ENCODE measurements at regions not wholly inside any gene's neighbourhood (a gene's known extent, or its start where the extent isn't known, plus 50 kb on each side); places are given as distances from the start of the nearest gene placed in this dataset.

- Histone ChIP-seq H3K27me3 (replicated peaks) (no peaks in the 10 kb centered on the region), H3K36me3 (replicated peaks) (no peaks in the 10 kb centered on the region), H3K27ac (no peak overlapping the region), H3K4me3 (ENCODE audit: low read depth, low read length) (no peak overlapping the region)
- DNase-seq = no peak
- in situ Hi-C loops (cut with HindIII; ENCODE audit: low pct_ligation_motif_present, low sequenced_read_pairs) = no loop called here
- TF ChIP-seq CTCF (IDR thresholded peaks at IDR 0.05; ENCODE audit: low read depth, low read length, missing control alignments) = no peak
These were observed 371.4 kb upstream of the CDH18 start for GRCh38 chr5:20359377-20359776.

GRCh38 chr5:20353499-20353898 lies 365.5 kb upstream of the CDH18 start:
- Histone ChIP-seq H3K27me3 (replicated peaks) (no peaks in the 10 kb centered on the region), H3K27ac (no peak overlapping the region), H3K4me3 (ENCODE audit: low read depth, low read length) (no peak overlapping the region), H3K36me3 (replicated peaks) (no peaks in the 10 kb centered on the region)
- in situ Hi-C loops (cut with HindIII; ENCODE audit: low pct_ligation_motif_present, low sequenced_read_pairs) = no loop called here
- TF ChIP-seq CTCF (IDR thresholded peaks at IDR 0.05; ENCODE audit: low read depth, low read length, missing control alignments) = no peak
- no peak for DNase-seq

GRCh38 chr5:20351849-20352248 lies 363.8 kb upstream of the CDH18 start:
- Histone ChIP-seq H3K4me3 (ENCODE audit: low read depth, low read length) (no peak overlapping the region), H3K27me3 (replicated peaks) (no peaks in the 10 kb centered on the region), H3K27ac (no peak overlapping the region), H3K36me3 (replicated peaks) (no peaks in the 10 kb centered on the region)
- DNase-seq = no peak
- in situ Hi-C loops (cut with HindIII; ENCODE audit: low pct_ligation_motif_present, low sequenced_read_pairs) = no loop called here
- no peak for TF ChIP-seq CTCF (IDR thresholded peaks at IDR 0.05; ENCODE audit: low read depth, low read length, missing control alignments)

GRCh38 chr5:20348321-20348720 lies 360.3 kb upstream of the CDH18 start:
- in situ Hi-C loops (cut with HindIII; ENCODE audit: low pct_ligation_motif_present, low sequenced_read_pairs) = no loop called here
- Histone ChIP-seq H3K27ac (no peak overlapping the region), H3K36me3 (replicated peaks) (no peaks in the 10 kb centered on the region), H3K4me3 (ENCODE audit: low read depth, low read length) (no peak overlapping the region), H3K27me3 (replicated peaks) (no peaks in the 10 kb centered on the region)
- no peak for TF ChIP-seq CTCF (IDR thresholded peaks at IDR 0.05; ENCODE audit: low read depth, low read length, missing control alignments)
- DNase-seq = no peak

GRCh38 chr5:20347334-20347733 lies 359.3 kb upstream of the CDH18 start:
- in situ Hi-C loops (cut with HindIII; ENCODE audit: low pct_ligation_motif_present, low sequenced_read_pairs) = no loop called here
- no peak overlapping the region for H3K4me3 ChIP-seq (ENCODE audit: low read depth, low read length)
- H3K36me3 ChIP-seq (replicated peaks) = no peaks in the 10 kb centered on the region
- no peak for TF ChIP-seq CTCF (IDR thresholded peaks at IDR 0.05; ENCODE audit: low read depth, low read length, missing control alignments)
- no peaks in the 10 kb centered on the region for H3K27me3 ChIP-seq (replicated peaks)
- no peak overlapping the region for H3K27ac ChIP-seq
- no peak for DNase-seq

- DNase-seq = no peak
- Histone ChIP-seq H3K27me3 (replicated peaks) (no peaks in the 10 kb centered on the region), H3K36me3 (replicated peaks) (no peaks in the 10 kb centered on the region), H3K27ac (no peak overlapping the region), H3K4me3 (ENCODE audit: low read depth, low read length) (no peak overlapping the region)
- TF ChIP-seq CTCF (IDR thresholded peaks at IDR 0.05; ENCODE audit: low read depth, low read length, missing control alignments) = no peak
- in situ Hi-C loops (cut with HindIII; ENCODE audit: low pct_ligation_motif_present, low sequenced_read_pairs) = no loop called here
These were observed 352.1 kb upstream of the CDH18 start for GRCh38 chr5:20340126-20340525.
